NCI-H187 treated with DMSO at 0.1 percent for 48 hours (cell line): ENCODE measurements at regions not wholly inside any gene's neighbourhood (a gene's known extent, or its start where the extent isn't known, plus 50 kb on each side); places are given as distances from the start of the nearest gene placed in this dataset.

Experiments
- DNase-seq: peaks from one replicate; lab custom pipeline; 2025; lab: John Stamatoyannopoulos, UW

- no peak for DNase-seq
These were observed 310.7 kb upstream of the MYT1L start for GRCh38 chr2:2641541-2642410.

GRCh38 chr2:2640818-2641217, 309.7 kb upstream of the MYT1L start:
- DNase-seq = no peak

GRCh38 chr2:2640371-2640770, 309.3 kb upstream of the MYT1L start:
- DNase-seq = no peak

GRCh38 chr2:2639251-2640139, 308.4 kb upstream of the MYT1L start:
- DNase-seq = peak; percentile 60

- DNase-seq = no peak
These were observed 307.6 kb upstream of the MYT1L start for GRCh38 chr2:2638547-2639220.

- DNase-seq = no peak
These were observed 305.7 kb upstream of the MYT1L start for GRCh38 chr2:2636813-2637212.

GRCh38 chr2:2635025-2635528, 304.0 kb upstream of the MYT1L start:
- DNase-seq = no peak

- no peak for DNase-seq
These were observed 301.9 kb upstream of the MYT1L start for GRCh38 chr2:2633017-2633416.

GRCh38 chr2:2623939-2624338, 292.9 kb upstream of the MYT1L start:
- DNase-seq = no peak

GRCh38 chr2:2621855-2622254, 290.8 kb upstream of the MYT1L start:
- no peak for DNase-seq

GRCh38 chr2:2620604-2621003, 289.5 kb upstream of the MYT1L start:
- no peak for DNase-seq

- DNase-seq = no peak
These were observed 288.9 kb upstream of the MYT1L start for GRCh38 chr2:2619995-2620394.

- DNase-seq = no peak
These were observed 283.4 kb upstream of the MYT1L start for GRCh38 chr2:2614452-2614851.

GRCh38 chr2:2613279-2614199, 282.5 kb upstream of the MYT1L start:
- peak; percentile 95 for DNase-seq

- DNase-seq = no peak
These were observed 279.7 kb upstream of the MYT1L start for GRCh38 chr2:2610751-2611150.

GRCh38 chr2:2600366-2600765, 269.3 kb upstream of the MYT1L start:
- no peak for DNase-seq

GRCh38 chr2:2599441-2599840, 268.4 kb upstream of the MYT1L start:
- no peak for DNase-seq

GRCh38 chr2:2597712-2598111, 266.6 kb upstream of the MYT1L start:
- no peak for DNase-seq

GRCh38 chr2:2591542-2591940, 260.5 kb upstream of the MYT1L start:
- DNase-seq = no peak

- no peak for DNase-seq
These were observed 259.9 kb upstream of the MYT1L start for GRCh38 chr2:2590841-2591541.

GRCh38 chr2:2590141-2590540, 259.1 kb upstream of the MYT1L start:
- DNase-seq = no peak
